Astrocyte (in vitro differentiated cells and primary cell): ENCODE measurements at regions not wholly inside any gene's neighbourhood (a gene's known extent, or its start where the extent isn't known, plus 50 kb on each side); places are given as distances from the start of the nearest gene placed in this dataset.

Experiments
- DNase-seq: peaks from one replicate; pipeline ENCODE4 v3.0.0-alpha.2; 2010; ENCODE audit warnings: low read depth
- FAIRE-seq: peaks from 2 replicates; lab custom pipeline; 2011; peaks lifted over from hg19 to GRCh38; lab: Jason Lieb, UNC
- H2AFZ ChIP-seq: 2 replicates; pipeline ENCODE4 v1.6.0; 2012; ENCODE audit warnings: low read depth, low read length, inconsistent platforms
- H3K27ac ChIP-seq: 2 replicates; pipeline ENCODE4 v1.5.1; 2011; ENCODE audit warnings: low read depth, low read length, inconsistent platforms
- H3K27me3 ChIP-seq: 2 replicates; pipeline ENCODE4 v1.6.0; 2011; ENCODE audit warnings: low read length, inconsistent platforms; ENCODE audit not compliant: insufficient read depth
- H3K36me3 ChIP-seq: 2 replicates; pipeline ENCODE4 v1.5.1; 2011; ENCODE audit warnings: low read length, inconsistent platforms; ENCODE audit not compliant: insufficient read depth
- H3K4me1 ChIP-seq: 2 replicates; pipeline ENCODE4 v1.5.1; 2011; ENCODE audit warnings: low read length, inconsistent platforms; ENCODE audit not compliant: insufficient read depth
- H3K4me2 ChIP-seq: 2 replicates; pipeline ENCODE4 v1.6.0; 2012; ENCODE audit warnings: low read length, inconsistent platforms
- H3K4me3 ChIP-seq: 2 replicates; pipeline ENCODE4 v1.5.1; 2011; ENCODE audit warnings: low read depth, mild to moderate bottlenecking, low read length, inconsistent platforms; ENCODE audit not compliant: insufficient read depth
- H3K79me2 ChIP-seq: 2 replicates; pipeline ENCODE4 v1.6.0; 2012; ENCODE audit warnings: mild to moderate bottlenecking, low read length, inconsistent platforms; ENCODE audit not compliant: insufficient read depth
- H3K9ac ChIP-seq: 2 replicates; pipeline ENCODE4 v1.6.0; 2012; ENCODE audit warnings: mild to moderate bottlenecking, low read length, inconsistent platforms
- H3K9me3 ChIP-seq: 2 replicates; pipeline ENCODE4 v1.5.1; 2012; ENCODE audit warnings: low read depth, mild to moderate bottlenecking, low read length, inconsistent platforms; ENCODE audit not compliant: insufficient read depth
- H4K20me1 ChIP-seq: 2 replicates; pipeline ENCODE4 v1.6.0; 2012; ENCODE audit warnings: low read length, inconsistent platforms; ENCODE audit not compliant: insufficient read depth
- H3K27ac Mint-ChIP-seq: one replicate; pipeline ENCODE4 v1.8.0; 2021; ENCODE audit warnings: mild to moderate bottlenecking, mixed read lengths; ENCODE audit not compliant: unreplicated experiment
- H3K27me3 Mint-ChIP-seq: one replicate; pipeline ENCODE4 v1.8.0; 2021; ENCODE audit warnings: low read depth, mixed read lengths; ENCODE audit not compliant: unreplicated experiment
- H3K36me3 Mint-ChIP-seq: one replicate; pipeline ENCODE4 v1.8.0; 2021; ENCODE audit warnings: low read depth, mixed read lengths; ENCODE audit not compliant: unreplicated experiment
- H3K4me1 Mint-ChIP-seq: one replicate; pipeline ENCODE4 v1.8.0; 2021; ENCODE audit warnings: low read depth, mixed read lengths; ENCODE audit not compliant: unreplicated experiment
- H3K4me3 Mint-ChIP-seq: one replicate; pipeline ENCODE4 v1.8.0; 2021; ENCODE audit warnings: mild to moderate bottlenecking, moderate library complexity, mixed read lengths; ENCODE audit not compliant: unreplicated experiment
- H3K9me3 Mint-ChIP-seq: one replicate; pipeline ENCODE4 v1.8.0; 2021; ENCODE audit warnings: mild to moderate bottlenecking, mixed read lengths; ENCODE audit not compliant: unreplicated experiment
- EZH2 ChIP-seq: IDR thresholded peaks from 2 replicates; pipeline ENCODE4 v1.6.1; 2012; ENCODE audit warnings: mild to moderate bottlenecking, low read length, inconsistent platforms; ENCODE audit not compliant: insufficient read depth
- TF ChIP-seq, protein P1 (sequence below): IDR thresholded peaks from 2 replicates; pipeline ENCODE4 v1.5.1; 2011; ENCODE audit warnings: low read depth, mild to moderate bottlenecking, inconsistent platforms, low read length, moderate library complexity; ENCODE audit not compliant: insufficient read depth

DNA sequence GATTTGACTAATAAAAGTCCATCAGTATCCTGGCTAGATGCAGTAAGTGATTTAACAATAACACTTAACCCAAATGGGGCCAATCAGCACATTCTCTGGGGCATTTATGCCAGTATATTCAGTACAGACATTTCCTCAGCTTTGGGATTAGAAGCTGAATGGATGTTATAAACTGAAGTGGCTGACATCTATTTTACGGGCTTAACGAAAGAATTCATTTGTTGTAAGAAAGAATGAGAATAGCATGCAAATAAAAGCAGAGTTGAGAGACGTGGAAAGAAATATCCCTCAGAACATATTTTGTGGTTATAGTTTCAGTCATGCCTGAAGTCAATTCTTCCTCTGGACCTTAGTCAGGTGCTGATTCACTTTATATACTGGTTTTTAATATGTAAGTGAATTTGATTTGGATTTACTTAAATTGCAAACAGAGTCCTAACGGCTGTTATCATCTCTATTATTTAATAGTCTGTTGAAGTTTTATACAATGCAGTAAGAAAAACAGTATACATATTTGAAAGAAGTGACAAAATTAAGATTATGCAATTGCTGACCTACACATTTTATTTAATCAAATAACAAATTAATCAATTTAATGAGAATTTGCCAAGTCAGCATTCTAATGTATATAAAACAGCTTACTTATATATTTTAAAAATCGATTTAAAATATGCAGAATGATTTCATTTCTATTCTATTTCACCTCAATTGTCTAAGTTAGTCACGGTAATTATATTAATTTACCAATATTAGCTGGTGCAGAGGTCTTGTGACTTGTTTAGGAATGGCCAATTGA is 513.9 kb upstream of the CADM2 start:
- Histone ChIP-seq H3K9ac (no peak overlapping the region), H3K4me1 (no peaks in the 10 kb centered on the region), H3K27me3 (no peaks in the 10 kb centered on the region), H3K79me2 (no peaks in the 10 kb centered on the region), H3K4me2 (no peak overlapping the region), H3K9me3 (no peaks in the 10 kb centered on the region), H3K27ac (no peak overlapping the region), H4K20me1 (no peaks in the 10 kb centered on the region), H2AFZ (no peak overlapping the region), H3K36me3 (no peaks in the 10 kb centered on the region), H3K4me3 (no peak overlapping the region)
- no peak overlapping the region for H3K27ac Mint-ChIP-seq
- peaks cover 8% of the 10 kb centered on the region for H3K4me1 Mint-ChIP-seq
- DNase-seq (peak; percentile 0), FAIRE-seq (no peak)
- no peaks in the 10 kb centered on the region for H3K9me3 Mint-ChIP-seq
- TF ChIP-seq EZH2: no peak
- TF ChIP-seq, protein P1, sequence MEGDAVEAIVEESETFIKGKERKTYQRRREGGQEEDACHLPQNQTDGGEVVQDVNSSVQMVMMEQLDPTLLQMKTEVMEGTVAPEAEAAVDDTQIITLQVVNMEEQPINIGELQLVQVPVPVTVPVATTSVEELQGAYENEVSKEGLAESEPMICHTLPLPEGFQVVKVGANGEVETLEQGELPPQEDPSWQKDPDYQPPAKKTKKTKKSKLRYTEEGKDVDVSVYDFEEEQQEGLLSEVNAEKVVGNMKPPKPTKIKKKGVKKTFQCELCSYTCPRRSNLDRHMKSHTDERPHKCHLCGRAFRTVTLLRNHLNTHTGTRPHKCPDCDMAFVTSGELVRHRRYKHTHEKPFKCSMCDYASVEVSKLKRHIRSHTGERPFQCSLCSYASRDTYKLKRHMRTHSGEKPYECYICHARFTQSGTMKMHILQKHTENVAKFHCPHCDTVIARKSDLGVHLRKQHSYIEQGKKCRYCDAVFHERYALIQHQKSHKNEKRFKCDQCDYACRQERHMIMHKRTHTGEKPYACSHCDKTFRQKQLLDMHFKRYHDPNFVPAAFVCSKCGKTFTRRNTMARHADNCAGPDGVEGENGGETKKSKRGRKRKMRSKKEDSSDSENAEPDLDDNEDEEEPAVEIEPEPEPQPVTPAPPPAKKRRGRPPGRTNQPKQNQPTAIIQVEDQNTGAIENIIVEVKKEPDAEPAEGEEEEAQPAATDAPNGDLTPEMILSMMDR: no peak
- H3K4me3 Mint-ChIP-seq: no peak overlapping the region
- H3K27me3 Mint-ChIP-seq: no peaks in the 10 kb centered on the region
- H3K36me3 Mint-ChIP-seq: no peaks in the 10 kb centered on the region

DNA sequence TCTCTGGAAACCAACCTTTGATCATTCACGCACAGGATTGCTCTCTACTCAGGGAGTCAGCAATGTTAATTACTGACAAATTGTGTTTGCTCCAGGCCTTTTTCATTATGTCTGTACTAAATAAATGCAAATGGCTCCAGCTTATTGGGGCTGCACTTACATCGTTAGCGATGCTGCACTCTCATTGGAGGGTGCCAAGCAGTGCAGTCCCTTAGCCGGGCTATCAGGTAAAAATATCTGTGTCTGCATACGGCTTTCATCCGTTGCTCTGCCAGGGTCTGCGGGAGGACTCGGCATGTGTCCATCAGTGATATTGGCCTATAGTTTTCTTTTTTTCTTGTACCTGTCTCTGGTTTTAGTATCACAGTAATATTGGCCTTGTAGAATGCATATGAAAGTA is 471.5 kb upstream of the CADM2 start:
- Mint-ChIP-seq H3K27ac (no peak overlapping the region), H3K4me1 (no peaks in the 10 kb centered on the region), H3K36me3 (no peaks in the 10 kb centered on the region), H3K27me3 (no peaks in the 10 kb centered on the region), H3K4me3 (no peak overlapping the region), H3K9me3 (no peaks in the 10 kb centered on the region)
- Histone ChIP-seq H2AFZ (no peak overlapping the region), H3K9me3 (no peaks in the 10 kb centered on the region), H3K36me3 (no peaks in the 10 kb centered on the region), H3K4me1 (no peaks in the 10 kb centered on the region), H4K20me1 (no peaks in the 10 kb centered on the region), H3K79me2 (no peaks in the 10 kb centered on the region), H3K27me3 (no peaks in the 10 kb centered on the region), H3K4me3 (no peak overlapping the region), H3K27ac (no peak overlapping the region), H3K4me2 (no peak overlapping the region), H3K9ac (no peak overlapping the region)
- DNase-seq (no peak), FAIRE-seq (no peak)
- TF ChIP-seq, protein P1: no peak
- no peak for TF ChIP-seq EZH2

DNA sequence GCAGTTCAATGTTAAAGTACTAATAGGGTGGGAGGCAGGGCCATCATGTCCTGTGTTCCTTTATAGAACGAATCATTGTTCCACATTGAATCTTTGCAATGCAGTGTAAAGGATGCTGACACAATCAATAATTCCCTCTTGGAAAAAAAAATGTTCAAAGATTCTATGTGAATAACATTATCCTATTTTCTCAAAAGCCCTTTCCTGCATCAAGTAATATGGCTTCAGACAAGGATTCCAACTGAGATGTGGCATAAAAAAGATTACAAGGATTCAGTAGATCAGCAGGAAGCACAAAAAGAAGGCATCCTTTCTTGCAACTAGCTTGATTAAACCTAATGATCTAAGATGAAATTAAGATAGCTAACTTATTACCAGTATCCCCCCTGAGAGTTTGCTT is 454.0 kb upstream of the CADM2 start:
- H3K27me3 Mint-ChIP-seq: no peaks in the 10 kb centered on the region

More for the DNA sequence above, 454.0 kb upstream of the CADM2 start:
- Histone ChIP-seq H3K4me2 (no peak overlapping the region), H2AFZ (peak overlapping the region; percentile 37), H3K27me3 (no peaks in the 10 kb centered on the region), H3K4me1 (no peaks in the 10 kb centered on the region), H3K4me3 (no peak overlapping the region), H3K36me3 (no peaks in the 10 kb centered on the region), H3K79me2 (no peaks in the 10 kb centered on the region), H3K9me3 (no peaks in the 10 kb centered on the region), H4K20me1 (no peaks in the 10 kb centered on the region), H3K9ac (no peak overlapping the region), H3K27ac (no peak overlapping the region)
- Mint-ChIP-seq H3K9me3 (no peaks in the 10 kb centered on the region), H3K4me1 (peaks cover 3% of the 10 kb centered on the region), H3K27ac (no peak overlapping the region), H3K36me3 (no peaks in the 10 kb centered on the region), H3K4me3 (no peak overlapping the region)
- no peak for FAIRE-seq
- DNase-seq: no peak
- TF ChIP-seq, protein P1: no peak
- no peak for TF ChIP-seq EZH2
